ENCODE measurements at regions not wholly inside any gene's neighbourhood (a gene's known extent, or its start where the extent isn't known, plus 50 kb on each side); places are given as distances from the start of the nearest gene placed in this dataset.

DNA sequence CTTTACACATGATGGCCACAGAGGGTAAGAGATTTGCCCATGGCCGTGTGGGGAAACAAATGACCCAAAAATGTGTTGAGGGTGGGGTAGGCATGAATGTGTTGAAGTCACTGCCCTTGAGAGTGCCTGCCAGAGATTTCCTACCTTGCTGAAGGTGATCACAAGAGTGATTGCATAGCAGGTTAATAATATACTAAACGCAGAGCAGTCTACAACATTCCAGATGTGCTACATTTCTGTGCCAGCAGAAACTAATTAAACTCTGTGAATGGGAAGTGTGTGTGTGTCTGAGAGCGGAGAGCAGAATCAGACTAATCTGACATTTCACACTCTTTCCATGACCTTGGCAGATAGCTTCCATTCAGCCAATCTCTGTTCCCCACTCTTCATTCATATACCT lies 93.3 kb upstream of the CD53 start:
- Histone ChIP-seq H3K36me3 (ENCODE audit: insufficient read depth) (no peaks in the 10 kb centered on the region), H3K4me2 (no peak overlapping the region), H3K9ac (no peak overlapping the region), H3K27ac (no peak overlapping the region), H4K20me1 (ENCODE audit: insufficient read depth) (no peaks in the 10 kb centered on the region), H3K79me2 (ENCODE audit: insufficient read depth, low read depth) (no peaks in the 10 kb centered on the region), H3K27me3 (ENCODE audit: insufficient read depth, low read depth) (no peaks in the 10 kb centered on the region), H3K4me3 (IDR thresholded peaks at IDR 0.05; ENCODE audit: insufficient read depth, low read depth, low read length) (no peak overlapping the region), H2AFZ (ENCODE audit: low read depth) (no peak overlapping the region), H3K4me1 (ENCODE audit: low read depth, poor library complexity, severe bottlenecking) (no peaks in the 10 kb centered on the region)
- TF ChIP-seq, protein P1, sequence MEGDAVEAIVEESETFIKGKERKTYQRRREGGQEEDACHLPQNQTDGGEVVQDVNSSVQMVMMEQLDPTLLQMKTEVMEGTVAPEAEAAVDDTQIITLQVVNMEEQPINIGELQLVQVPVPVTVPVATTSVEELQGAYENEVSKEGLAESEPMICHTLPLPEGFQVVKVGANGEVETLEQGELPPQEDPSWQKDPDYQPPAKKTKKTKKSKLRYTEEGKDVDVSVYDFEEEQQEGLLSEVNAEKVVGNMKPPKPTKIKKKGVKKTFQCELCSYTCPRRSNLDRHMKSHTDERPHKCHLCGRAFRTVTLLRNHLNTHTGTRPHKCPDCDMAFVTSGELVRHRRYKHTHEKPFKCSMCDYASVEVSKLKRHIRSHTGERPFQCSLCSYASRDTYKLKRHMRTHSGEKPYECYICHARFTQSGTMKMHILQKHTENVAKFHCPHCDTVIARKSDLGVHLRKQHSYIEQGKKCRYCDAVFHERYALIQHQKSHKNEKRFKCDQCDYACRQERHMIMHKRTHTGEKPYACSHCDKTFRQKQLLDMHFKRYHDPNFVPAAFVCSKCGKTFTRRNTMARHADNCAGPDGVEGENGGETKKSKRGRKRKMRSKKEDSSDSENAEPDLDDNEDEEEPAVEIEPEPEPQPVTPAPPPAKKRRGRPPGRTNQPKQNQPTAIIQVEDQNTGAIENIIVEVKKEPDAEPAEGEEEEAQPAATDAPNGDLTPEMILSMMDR (conservative IDR thresholded peaks at IDR 0.05; ENCODE audit: low read depth, low read length), result no peak

DNA sequence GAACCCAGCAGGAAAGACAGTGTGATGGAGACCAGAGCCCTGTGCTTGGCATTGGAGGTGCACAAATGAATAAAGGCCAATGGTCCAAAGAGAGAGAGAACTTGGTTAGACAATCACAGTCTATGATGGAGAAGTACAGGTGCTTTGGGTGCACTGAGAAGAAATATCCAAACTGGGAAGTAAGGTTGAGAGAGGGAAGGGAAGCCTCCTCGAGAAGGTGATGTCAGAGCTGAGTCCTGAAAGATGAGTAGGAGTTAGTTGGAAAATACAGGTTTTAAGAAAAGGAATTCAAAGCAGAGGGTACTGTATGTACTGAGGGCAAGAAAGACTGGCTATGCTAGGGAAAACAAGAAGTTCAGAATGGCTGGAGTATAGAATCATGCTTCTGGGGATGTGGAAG lies 94.1 kb upstream of the CD53 start:
- Histone ChIP-seq H3K27me3 (ENCODE audit: insufficient read depth, low read depth) (no peaks in the 10 kb centered on the region), H4K20me1 (ENCODE audit: insufficient read depth) (no peaks in the 10 kb centered on the region), H3K36me3 (ENCODE audit: insufficient read depth) (no peaks in the 10 kb centered on the region), H3K79me2 (ENCODE audit: insufficient read depth, low read depth) (no peaks in the 10 kb centered on the region), H3K4me1 (ENCODE audit: low read depth, poor library complexity, severe bottlenecking) (no peaks in the 10 kb centered on the region), H3K4me3 (IDR thresholded peaks at IDR 0.05; ENCODE audit: insufficient read depth, low read depth, low read length) (no peak overlapping the region), H3K4me2 (no peak overlapping the region), H2AFZ (ENCODE audit: low read depth) (no peak overlapping the region), H3K27ac (no peak overlapping the region), H3K9ac (no peak overlapping the region)
- TF ChIP-seq, protein P1 (conservative IDR thresholded peaks at IDR 0.05; ENCODE audit: low read depth, low read length), result no peak

DNA sequence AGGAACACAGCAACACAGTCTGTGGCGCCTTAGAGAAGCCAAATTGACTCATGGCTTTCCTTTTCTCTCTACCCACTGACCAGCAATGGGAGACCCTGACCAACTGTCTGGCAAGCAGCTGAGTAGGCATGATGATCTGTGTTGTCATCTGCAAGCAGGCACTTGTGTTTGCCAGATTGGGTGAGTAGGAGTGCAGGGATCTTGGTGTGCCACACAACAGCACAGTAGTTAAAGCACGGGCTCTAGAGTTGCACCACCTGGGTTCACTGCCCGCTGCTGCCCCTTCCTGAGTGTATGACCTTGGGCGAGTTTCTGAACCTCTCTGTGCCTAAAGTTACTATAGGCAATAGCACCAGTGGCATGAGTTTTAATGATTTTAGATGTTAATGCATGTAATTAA lies 95.7 kb upstream of the CD53 start:
- H3K36me3 ChIP-seq (ENCODE audit: insufficient read depth), result no peaks in the 10 kb centered on the region
- H3K9ac ChIP-seq, result no peak overlapping the region
- TF ChIP-seq, protein P1 (conservative IDR thresholded peaks at IDR 0.05; ENCODE audit: low read depth, low read length), result no peak
- H3K79me2 ChIP-seq (ENCODE audit: insufficient read depth, low read depth), result no peaks in the 10 kb centered on the region
- H3K27me3 ChIP-seq (ENCODE audit: insufficient read depth, low read depth), result no peaks in the 10 kb centered on the region
- H3K4me1 ChIP-seq (ENCODE audit: low read depth, poor library complexity, severe bottlenecking), result no peaks in the 10 kb centered on the region
- no peak overlapping the region for H3K4me3 ChIP-seq (IDR thresholded peaks at IDR 0.05; ENCODE audit: insufficient read depth, low read depth, low read length)
- H3K27ac ChIP-seq, result no peak overlapping the region
- no peaks in the 10 kb centered on the region for H4K20me1 ChIP-seq (ENCODE audit: insufficient read depth)
- no peak overlapping the region for H3K4me2 ChIP-seq
- no peak overlapping the region for H2AFZ ChIP-seq (ENCODE audit: low read depth)

DNA sequence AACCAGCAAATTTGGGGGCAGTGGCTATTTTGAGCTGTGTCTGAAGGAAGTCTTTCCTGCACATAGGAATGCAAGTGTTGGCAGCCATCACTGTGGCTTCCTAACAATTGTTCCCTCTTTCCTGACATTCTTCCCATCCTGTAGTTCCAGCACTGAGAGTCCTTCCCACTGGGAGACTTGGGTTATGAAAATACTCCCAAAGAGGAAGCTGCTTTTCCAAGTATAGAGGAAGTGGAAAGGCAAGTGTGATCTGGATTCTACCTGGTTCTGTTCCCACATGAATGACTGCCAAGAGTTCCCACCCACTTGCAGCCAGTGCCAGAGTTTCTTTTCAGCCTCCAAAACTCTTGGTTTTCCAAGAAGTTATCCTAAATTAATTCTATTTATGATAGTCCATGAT lies 98.5 kb upstream of the CD53 start:
- H3K79me2 ChIP-seq (ENCODE audit: insufficient read depth, low read depth), result no peaks in the 10 kb centered on the region
- H4K20me1 ChIP-seq (ENCODE audit: insufficient read depth), result no peaks in the 10 kb centered on the region
- H2AFZ ChIP-seq (ENCODE audit: low read depth), result no peak overlapping the region
- no peak overlapping the region for H3K4me3 ChIP-seq (IDR thresholded peaks at IDR 0.05; ENCODE audit: insufficient read depth, low read depth, low read length)
- no peak overlapping the region for H3K9ac ChIP-seq
- TF ChIP-seq, protein P1 (conservative IDR thresholded peaks at IDR 0.05; ENCODE audit: low read depth, low read length), result no peak
- no peak overlapping the region for H3K27ac ChIP-seq
- H3K4me2 ChIP-seq, result no peak overlapping the region
- H3K4me1 ChIP-seq (ENCODE audit: low read depth, poor library complexity, severe bottlenecking), result peaks cover 8% of the 10 kb centered on the region
- no peaks in the 10 kb centered on the region for H3K27me3 ChIP-seq (ENCODE audit: insufficient read depth, low read depth)
- H3K36me3 ChIP-seq (ENCODE audit: insufficient read depth), result no peaks in the 10 kb centered on the region

DNA sequence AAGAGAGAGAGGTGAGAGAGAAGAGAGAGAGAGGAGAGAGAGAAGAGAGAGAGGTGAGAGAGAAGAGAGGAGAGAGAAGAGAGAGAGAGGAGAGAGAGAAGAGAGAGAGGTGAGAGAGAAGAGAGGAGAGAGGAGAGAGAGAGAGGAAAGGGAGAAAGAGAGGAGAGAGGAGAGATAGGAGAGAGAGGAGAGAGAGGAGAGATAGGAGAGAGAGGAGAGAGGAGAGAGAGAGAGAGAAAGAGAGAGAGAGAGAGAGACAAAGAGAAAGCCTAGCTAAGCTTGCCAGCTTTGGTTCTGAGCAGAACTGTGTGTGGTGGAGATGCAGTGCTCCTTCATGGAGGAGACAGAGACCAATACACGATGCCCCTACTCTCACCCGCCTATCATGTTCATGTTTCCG lies 99.1 kb upstream of the KCNA3 start:
- Histone ChIP-seq H3K79me2 (ENCODE audit: insufficient read depth, low read depth) (no peaks in the 10 kb centered on the region), H4K20me1 (ENCODE audit: insufficient read depth) (no peaks in the 10 kb centered on the region), H3K9ac (no peak overlapping the region), H3K4me1 (ENCODE audit: low read depth, poor library complexity, severe bottlenecking) (peaks cover 8% of the 10 kb centered on the region), H3K27ac (no peak overlapping the region), H3K4me3 (IDR thresholded peaks at IDR 0.05; ENCODE audit: insufficient read depth, low read depth, low read length) (no peak overlapping the region), H3K27me3 (ENCODE audit: insufficient read depth, low read depth) (no peaks in the 10 kb centered on the region), H3K4me2 (no peak overlapping the region), H2AFZ (ENCODE audit: low read depth) (no peak overlapping the region), H3K36me3 (ENCODE audit: insufficient read depth) (no peaks in the 10 kb centered on the region)
- TF ChIP-seq, protein P1 (conservative IDR thresholded peaks at IDR 0.05; ENCODE audit: low read depth, low read length), result no peak
